ENCODE measurements at regions not wholly inside any gene's neighbourhood (a gene's known extent, or its start where the extent isn't known, plus 50 kb on each side); places are given as distances from the start of the nearest gene placed in this dataset.
A peak's percentile ranks its signal among the peaks of the same experiment; 100 is the strongest.

DNA sequence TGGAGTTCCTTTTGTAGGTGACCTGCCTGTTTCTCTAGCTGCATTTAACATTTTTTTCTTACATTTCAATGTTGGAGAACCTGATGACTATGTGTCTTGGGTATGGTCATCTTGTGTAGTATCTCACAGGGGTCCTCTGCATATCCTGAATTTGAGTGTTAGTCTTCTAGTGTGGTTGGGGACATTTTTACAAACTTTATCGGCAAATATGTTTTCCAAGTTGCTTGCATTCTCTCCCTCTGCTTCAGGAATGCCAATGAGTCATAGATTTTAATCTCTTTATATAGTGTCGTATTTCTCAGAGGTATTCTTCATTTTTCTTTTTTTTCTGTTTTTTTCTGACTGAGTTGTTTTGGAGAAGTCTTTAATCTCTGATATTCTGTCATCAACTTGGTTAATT lies 684.0 kb downstream of the NCAM2 start:
- Mint-ChIP-seq H3K4me3 (ENCODE audit: unreplicated experiment) (no peak overlapping the region), H3K36me3 (ENCODE audit: low read depth, unreplicated experiment) (no peaks in the 10 kb centered on the region), H3K9me3 (ENCODE audit: unreplicated experiment) (no peaks in the 10 kb centered on the region), H3K27ac (ENCODE audit: unreplicated experiment) (no peak overlapping the region), H3K4me1 (ENCODE audit: unreplicated experiment) (no peaks in the 10 kb centered on the region), H3K27me3 (ENCODE audit: unreplicated experiment) (no peaks in the 10 kb centered on the region)
- no peak for DNase-seq (ENCODE audit: low spot score)
- TF ChIP-seq, protein P1, sequence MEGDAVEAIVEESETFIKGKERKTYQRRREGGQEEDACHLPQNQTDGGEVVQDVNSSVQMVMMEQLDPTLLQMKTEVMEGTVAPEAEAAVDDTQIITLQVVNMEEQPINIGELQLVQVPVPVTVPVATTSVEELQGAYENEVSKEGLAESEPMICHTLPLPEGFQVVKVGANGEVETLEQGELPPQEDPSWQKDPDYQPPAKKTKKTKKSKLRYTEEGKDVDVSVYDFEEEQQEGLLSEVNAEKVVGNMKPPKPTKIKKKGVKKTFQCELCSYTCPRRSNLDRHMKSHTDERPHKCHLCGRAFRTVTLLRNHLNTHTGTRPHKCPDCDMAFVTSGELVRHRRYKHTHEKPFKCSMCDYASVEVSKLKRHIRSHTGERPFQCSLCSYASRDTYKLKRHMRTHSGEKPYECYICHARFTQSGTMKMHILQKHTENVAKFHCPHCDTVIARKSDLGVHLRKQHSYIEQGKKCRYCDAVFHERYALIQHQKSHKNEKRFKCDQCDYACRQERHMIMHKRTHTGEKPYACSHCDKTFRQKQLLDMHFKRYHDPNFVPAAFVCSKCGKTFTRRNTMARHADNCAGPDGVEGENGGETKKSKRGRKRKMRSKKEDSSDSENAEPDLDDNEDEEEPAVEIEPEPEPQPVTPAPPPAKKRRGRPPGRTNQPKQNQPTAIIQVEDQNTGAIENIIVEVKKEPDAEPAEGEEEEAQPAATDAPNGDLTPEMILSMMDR (IDR thresholded peaks at IDR 0.05; ENCODE audit: unreplicated experiment): no peak

DNA sequence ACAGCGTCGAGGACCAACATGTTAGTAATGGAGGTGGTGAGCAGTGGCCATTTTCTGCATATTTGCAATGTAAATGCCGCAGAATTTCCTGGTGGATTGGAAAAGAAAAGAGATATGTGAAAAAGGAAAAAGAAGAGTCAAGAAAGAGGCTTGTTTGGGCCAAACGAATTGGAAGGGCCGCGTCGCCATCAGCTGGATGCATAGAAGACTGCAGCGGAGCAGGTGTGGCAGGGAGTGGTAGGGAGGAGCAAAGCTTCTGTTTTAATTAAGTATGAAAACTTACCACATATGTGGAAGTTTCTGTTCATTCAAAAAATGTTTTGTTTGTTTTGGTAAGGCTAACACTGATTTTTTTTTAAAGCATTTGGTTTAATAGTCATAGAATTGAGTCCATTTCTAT lies 690.7 kb downstream of the NCAM2 start:
- Mint-ChIP-seq H3K27me3 (ENCODE audit: unreplicated experiment) (no peaks in the 10 kb centered on the region), H3K9me3 (ENCODE audit: unreplicated experiment) (no peaks in the 10 kb centered on the region), H3K4me3 (ENCODE audit: unreplicated experiment) (no peak overlapping the region), H3K27ac (ENCODE audit: unreplicated experiment) (no peak overlapping the region), H3K4me1 (ENCODE audit: unreplicated experiment) (no peaks in the 10 kb centered on the region), H3K36me3 (ENCODE audit: low read depth, unreplicated experiment) (no peaks in the 10 kb centered on the region)
- TF ChIP-seq, protein P1 (IDR thresholded peaks at IDR 0.05; ENCODE audit: unreplicated experiment): no peak
- DNase-seq (ENCODE audit: low spot score): peak; percentile 31

DNA sequence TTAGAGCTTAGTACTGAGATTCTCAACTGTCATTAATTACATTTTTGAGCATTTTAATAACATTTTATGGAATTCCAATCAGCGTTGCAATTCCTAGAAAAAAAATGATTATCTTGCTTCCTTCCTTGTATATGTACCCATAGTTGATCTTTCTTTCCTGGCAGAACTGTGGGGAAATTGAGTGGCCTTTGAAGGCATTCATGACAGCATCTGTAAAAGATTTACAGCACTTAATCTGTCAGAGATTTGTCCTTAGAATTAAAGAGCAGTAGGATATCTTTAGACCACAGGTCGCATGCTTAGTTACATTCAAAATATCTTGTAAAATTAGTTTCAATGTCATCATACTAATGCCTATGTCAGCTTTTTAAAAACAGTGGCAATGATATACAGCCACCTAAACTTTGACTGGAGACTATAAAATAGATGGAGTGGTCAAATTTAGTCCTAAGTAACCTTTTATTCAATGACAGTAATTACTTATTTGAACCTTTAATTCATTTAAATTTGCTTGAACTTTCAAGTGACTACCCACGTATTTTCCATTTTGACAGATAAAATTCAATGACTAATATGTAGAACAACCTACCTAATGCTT lies 692.0 kb downstream of the NCAM2 start:
- Mint-ChIP-seq H3K36me3 (ENCODE audit: low read depth, unreplicated experiment) (no peaks in the 10 kb centered on the region), H3K27ac (ENCODE audit: unreplicated experiment) (no peak overlapping the region), H3K4me1 (ENCODE audit: unreplicated experiment) (no peaks in the 10 kb centered on the region), H3K9me3 (ENCODE audit: unreplicated experiment) (no peaks in the 10 kb centered on the region), H3K27me3 (ENCODE audit: unreplicated experiment) (no peaks in the 10 kb centered on the region), H3K4me3 (ENCODE audit: unreplicated experiment) (no peak overlapping the region)
- DNase-seq (ENCODE audit: low spot score): no peak
- TF ChIP-seq, protein P1 (IDR thresholded peaks at IDR 0.05; ENCODE audit: unreplicated experiment): no peak

DNA sequence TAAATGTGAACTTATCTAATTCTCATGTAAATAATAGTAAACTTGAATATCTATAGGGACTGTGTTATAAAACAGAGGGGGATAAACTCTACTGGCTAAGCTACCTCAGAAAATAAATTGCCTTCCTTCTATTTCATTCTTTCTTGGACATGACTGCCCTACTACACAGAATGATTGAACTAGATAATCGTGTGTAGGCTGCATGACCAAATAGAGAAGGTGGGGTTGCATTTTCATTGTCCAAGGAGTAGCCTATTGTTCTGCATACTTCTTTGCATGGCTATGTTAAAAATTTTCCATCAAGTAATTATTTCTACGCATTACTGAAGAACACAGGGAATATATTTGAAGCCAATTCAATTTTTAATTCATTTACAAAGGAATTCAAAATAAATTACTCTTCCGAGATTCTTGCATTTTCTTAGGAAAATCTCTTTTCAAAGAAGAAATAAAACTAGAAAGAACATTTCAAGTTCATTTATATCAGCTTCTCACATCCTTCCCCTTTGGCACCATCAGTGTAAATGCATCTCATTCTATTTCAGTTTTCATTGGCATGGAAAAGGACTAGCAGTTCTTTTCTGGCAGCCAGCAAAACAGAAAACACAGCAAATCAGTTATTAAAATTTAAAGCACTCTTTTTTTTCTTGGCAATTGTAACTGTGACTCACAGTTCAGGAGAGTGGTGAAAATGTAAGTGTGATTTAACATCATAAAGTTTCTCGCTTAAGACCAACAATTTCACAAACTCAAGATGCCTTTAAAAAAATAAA lies 714.7 kb downstream of the NCAM2 start:
- TF ChIP-seq, protein P1 (IDR thresholded peaks at IDR 0.05; ENCODE audit: unreplicated experiment): no peak
- Mint-ChIP-seq H3K4me1 (ENCODE audit: unreplicated experiment) (no peaks in the 10 kb centered on the region), H3K27ac (ENCODE audit: unreplicated experiment) (no peak overlapping the region), H3K9me3 (ENCODE audit: unreplicated experiment) (no peaks in the 10 kb centered on the region), H3K4me3 (ENCODE audit: unreplicated experiment) (no peak overlapping the region), H3K27me3 (ENCODE audit: unreplicated experiment) (no peaks in the 10 kb centered on the region), H3K36me3 (ENCODE audit: low read depth, unreplicated experiment) (no peaks in the 10 kb centered on the region)
- no peak for DNase-seq (ENCODE audit: low spot score)

DNA sequence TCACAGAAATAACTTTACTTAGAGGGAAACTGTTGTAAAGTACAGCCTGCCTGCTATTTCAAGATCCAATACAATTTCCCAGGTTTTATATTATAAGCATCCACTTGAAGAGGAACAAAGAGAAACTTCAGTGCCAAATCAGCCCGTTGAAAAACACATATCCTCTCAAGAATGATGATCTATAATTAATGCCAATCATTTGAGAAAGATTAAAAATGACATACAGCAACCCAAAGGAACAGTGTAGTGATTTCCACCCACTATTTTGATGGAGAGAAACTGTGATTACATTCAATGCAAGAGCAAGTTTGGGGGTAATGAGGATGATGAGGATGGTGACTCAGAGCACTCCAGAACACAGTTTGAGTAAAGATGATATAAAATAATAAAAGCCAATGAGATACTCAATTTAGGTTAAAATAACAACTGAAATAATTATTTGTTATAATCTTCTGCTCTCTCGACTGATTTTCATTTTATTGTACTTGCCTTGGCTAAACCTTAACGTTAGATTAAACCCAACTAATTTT lies 715.5 kb downstream of the NCAM2 start:
- Mint-ChIP-seq H3K27ac (ENCODE audit: unreplicated experiment) (no peak overlapping the region), H3K9me3 (ENCODE audit: unreplicated experiment) (no peaks in the 10 kb centered on the region), H3K4me3 (ENCODE audit: unreplicated experiment) (no peak overlapping the region), H3K4me1 (ENCODE audit: unreplicated experiment) (no peaks in the 10 kb centered on the region), H3K36me3 (ENCODE audit: low read depth, unreplicated experiment) (no peaks in the 10 kb centered on the region), H3K27me3 (ENCODE audit: unreplicated experiment) (no peaks in the 10 kb centered on the region)
- DNase-seq (ENCODE audit: low spot score): no peak
- TF ChIP-seq, protein P1 (IDR thresholded peaks at IDR 0.05; ENCODE audit: unreplicated experiment): no peak

All from endothelial cell (in vitro differentiated cells).